ENCODE measurements at regions not wholly inside any gene's neighbourhood (a gene's known extent, or its start where the extent isn't known, plus 50 kb on each side); places are given as distances from the start of the nearest gene placed in this dataset.
"Not testable (repeated sequence)": the region's sequence is repeated elsewhere in the genome, so short reads cannot be mapped to it uniquely, and the experiment has no call there.

DNA sequence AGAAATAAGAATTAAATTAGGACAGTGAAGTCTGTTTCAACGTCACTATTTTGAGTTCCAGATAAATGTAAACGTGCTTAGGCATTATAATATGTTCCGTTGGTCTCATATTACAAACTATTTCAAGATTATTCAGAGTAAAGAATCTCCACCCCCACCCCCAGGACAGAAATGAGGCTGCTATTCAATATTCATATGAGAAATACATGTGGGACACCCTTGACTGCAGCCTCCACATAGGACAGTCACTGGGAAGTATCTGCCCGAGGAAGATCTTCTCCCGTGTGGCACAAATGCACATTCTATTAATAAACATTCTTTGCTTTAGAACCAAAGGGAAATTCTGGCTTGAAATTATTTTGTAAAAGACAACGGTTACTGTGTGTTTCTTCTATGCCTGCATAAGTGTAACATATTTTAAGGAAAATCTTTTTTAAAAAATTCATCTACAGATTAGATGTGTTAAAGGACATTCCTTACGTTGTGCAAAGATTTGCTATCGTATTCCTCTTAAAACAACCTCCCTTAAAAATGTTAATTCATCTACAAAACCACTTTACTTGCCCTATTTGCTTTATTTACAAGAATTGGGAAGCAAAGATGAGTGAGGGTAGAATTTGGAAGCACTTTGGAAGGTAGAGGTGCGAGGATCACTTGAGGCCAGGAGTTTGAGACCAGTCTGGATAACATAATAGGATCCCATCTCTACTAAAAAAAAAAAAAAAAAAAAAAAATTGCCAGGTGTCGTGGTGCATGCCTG, 148.3 kb upstream of the SOX14 start:
- no peak overlapping the region for H3K27ac Mint-ChIP-seq
- no peaks in the 10 kb centered on the region for H3K9me3 Mint-ChIP-seq
- H3K4me3 Mint-ChIP-seq, result no peak overlapping the region
- H3K36me3 Mint-ChIP-seq, result no peaks in the 10 kb centered on the region
- no peaks in the 10 kb centered on the region for H3K27me3 Mint-ChIP-seq
- no peaks in the 10 kb centered on the region for H3K4me1 Mint-ChIP-seq

DNA sequence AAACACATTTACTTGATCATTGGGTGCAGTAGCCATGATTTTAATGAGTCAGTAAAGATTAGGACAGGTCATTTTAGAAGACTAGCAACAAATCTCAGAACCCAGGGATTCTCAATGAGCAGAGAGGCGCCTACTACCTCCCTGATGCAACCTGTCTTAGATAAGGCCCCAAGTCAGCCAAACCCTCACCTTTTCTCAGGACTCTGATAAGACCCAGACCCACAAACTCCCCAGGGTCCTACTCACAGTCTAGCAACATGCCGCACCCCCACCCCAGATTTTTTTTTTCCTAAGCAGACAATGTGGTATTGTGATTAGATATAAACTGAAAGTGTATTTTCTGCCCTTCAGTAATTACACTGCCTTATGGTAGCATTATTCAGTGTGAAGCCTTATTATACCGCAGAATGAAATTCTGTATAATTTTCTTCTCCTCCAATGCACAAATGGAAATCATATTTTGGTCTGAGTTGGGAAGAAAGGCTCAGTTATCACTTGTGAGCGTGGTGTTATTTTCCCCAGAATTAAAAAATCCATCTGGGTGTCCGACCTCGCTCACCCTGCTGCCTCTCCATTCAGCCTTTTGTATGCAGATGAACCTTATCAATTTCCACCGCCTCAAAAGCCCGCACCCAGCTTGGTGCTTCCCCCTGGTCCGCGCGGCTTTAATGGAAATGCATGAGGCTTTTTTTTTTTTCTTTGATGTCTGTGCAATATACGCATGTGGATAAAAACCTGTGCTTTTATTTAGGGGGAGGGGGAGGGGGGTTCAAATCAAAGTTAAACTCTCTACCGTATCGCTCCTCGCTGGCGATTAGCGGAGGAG, 122.0 kb upstream of the SOX14 start:
- Mint-ChIP-seq H3K4me1 (no peaks in the 10 kb centered on the region), H3K27me3 (peaks cover 12% of the 10 kb centered on the region), H3K27ac (no peak overlapping the region), H3K36me3 (no peaks in the 10 kb centered on the region), H3K4me3 (no peak overlapping the region), H3K9me3 (peaks cover 10% of the 10 kb centered on the region)

DNA sequence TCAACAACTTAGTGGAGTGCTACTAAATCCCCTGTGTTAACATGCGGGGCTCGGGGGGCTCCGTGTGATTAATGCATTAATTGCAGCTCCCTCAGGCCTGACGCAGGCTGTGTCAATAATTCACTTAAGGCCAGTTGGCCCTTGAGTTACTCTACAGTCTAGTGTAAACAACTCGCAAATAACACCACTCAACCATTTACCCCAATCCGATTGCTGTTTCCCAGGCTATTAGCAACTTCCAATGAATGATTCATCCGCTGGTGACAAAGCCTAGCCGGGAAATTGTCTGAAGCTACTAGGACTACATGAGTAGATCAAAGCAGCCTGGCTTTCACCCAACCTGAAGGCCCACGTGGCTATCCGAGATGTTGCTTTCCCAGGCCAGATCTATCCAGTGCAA, 121.3 kb upstream of the SOX14 start:
- Mint-ChIP-seq H3K9me3 (peaks cover 10% of the 10 kb centered on the region), H3K27ac (no peak overlapping the region), H3K4me3 (no peak overlapping the region), H3K27me3 (peaks cover 14% of the 10 kb centered on the region), H3K4me1 (no peaks in the 10 kb centered on the region), H3K36me3 (no peaks in the 10 kb centered on the region)

DNA sequence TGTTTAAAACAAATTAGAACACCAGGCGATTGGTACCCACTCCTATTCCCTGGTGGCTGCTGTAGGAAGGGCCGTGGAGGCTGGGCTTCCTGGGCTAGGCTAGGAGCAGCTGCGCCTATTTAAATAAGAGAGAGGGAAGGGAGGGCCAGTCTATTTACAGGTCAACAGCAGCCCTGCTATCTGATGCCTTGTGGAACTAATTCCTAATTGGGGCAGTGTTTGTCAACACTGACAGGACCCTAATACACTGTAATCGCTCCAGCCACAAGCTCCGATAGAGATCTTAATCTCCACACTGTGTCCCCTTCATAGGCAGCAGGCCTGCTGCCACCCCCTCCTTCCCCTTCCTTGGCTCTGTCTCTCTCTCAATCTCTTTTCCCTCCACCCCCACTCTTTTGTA, 116.9 kb upstream of the SOX14 start:
- H3K9me3 Mint-ChIP-seq, result peaks cover 10% of the 10 kb centered on the region
- H3K27me3 Mint-ChIP-seq, result peaks cover 8% of the 10 kb centered on the region
- H3K27ac Mint-ChIP-seq, result no peak overlapping the region
- H3K4me3 Mint-ChIP-seq, result no peak overlapping the region
- H3K36me3 Mint-ChIP-seq, result no peaks in the 10 kb centered on the region
- no peaks in the 10 kb centered on the region for H3K4me1 Mint-ChIP-seq

DNA sequence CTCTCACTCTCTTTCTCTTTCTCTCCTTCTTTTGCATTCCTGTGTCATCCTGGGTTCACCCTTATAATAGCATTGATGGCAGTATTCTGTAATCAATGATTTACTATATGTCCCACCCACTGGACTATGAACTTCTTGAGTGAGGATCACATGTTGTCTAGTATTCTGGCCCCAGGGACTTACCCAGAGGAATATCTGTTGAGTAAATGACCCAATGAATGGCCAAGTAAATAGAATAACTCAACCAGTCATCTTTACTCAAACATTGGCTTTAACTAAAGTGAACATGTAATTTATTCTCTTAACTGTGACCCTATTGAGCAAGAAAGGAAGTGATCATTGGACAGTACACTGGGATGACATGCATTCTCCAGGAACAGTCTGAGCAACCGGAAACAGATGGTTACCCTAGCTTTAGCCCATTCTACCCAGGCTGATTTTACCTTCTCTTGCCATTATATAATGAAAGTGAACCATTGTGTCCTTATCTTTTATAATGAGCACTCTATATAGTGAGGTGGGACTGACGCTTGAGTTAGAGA, 94.5 kb upstream of the SOX14 start:
- no peak overlapping the region for H3K27ac Mint-ChIP-seq
- H3K4me3 Mint-ChIP-seq, result no peak overlapping the region
- H3K4me1 Mint-ChIP-seq, result no peaks in the 10 kb centered on the region
- H3K36me3 Mint-ChIP-seq, result no peaks in the 10 kb centered on the region
- peaks cover 12% of the 10 kb centered on the region for H3K9me3 Mint-ChIP-seq
- no peaks in the 10 kb centered on the region for H3K27me3 Mint-ChIP-seq

DNA sequence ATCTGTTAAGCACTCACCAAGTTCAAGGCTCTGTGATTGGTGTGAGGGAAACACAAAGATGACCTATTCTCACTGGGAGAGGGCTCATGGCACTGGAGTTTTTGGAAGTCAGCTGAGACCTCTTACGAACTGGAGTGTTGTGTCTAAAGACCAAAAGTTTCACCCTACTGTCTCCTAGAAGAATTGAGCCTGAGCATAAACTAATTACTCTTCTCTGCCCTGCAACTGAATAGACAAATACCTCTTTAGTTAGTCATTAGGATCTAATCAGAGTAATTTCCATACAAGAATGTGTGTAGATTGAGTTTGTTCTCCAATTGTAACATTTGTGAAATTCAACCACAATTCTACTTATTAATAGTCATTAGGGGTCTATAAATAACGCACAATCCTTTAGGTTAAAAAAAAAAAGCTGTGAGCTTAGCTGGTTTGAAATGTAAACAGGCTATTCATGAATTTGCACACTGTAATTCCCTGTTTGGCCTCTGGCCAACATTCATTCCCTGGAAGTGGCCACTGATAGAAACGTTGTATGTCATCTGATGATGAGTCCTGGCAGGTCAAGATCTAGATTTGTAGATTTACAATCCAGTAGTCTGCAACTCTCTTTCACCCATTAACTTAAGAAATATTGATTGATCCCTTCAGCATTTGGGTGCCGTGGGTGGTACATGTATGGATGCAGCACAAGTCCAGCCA, 76.8 kb upstream of the SOX14 start:
- no peak overlapping the region for H3K27ac Mint-ChIP-seq
- no peaks in the 10 kb centered on the region for H3K27me3 Mint-ChIP-seq
- H3K4me1 Mint-ChIP-seq, result no peaks in the 10 kb centered on the region
- no peak overlapping the region for H3K4me3 Mint-ChIP-seq
- no peaks in the 10 kb centered on the region for H3K36me3 Mint-ChIP-seq
- H3K9me3 Mint-ChIP-seq, result no peaks in the 10 kb centered on the region

DNA sequence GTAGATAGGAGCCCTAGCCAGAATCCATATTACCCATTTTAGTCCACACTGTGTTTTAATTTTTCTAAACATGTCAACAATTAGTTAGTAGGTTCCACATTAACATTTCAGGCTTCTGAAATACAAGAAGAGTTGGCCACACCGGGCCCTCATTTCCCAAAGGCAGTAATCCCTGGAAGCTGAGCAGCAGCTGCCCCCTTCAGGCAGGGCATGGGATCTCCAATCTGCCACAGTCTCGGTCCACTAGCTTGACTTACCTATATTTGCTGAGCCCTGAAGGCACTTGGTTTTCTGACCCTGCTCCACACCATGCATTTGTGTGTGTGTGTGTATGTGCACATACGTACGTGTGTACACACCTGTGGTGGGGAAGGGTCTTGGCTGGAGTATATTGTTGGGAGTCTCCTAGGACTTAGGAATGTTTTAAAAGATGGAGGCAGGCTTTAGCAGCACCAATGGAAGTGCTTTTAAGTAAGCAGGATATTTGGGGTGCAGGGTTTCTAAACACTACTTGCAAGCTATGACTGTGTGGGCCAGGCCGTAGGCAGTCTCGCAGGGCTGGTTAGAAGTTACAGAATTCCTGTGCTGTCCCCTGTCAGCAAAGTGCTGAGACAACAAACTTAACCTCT, 71.2 kb upstream of the SOX14 start:
- peaks cover 2% of the 10 kb centered on the region for H3K27me3 Mint-ChIP-seq
- no peaks in the 10 kb centered on the region for H3K36me3 Mint-ChIP-seq
- H3K9me3 Mint-ChIP-seq, result peaks cover 4% of the 10 kb centered on the region
- no peaks in the 10 kb centered on the region for H3K4me1 Mint-ChIP-seq
- H3K27ac Mint-ChIP-seq, result no peak overlapping the region
- H3K4me3 Mint-ChIP-seq, result no peak overlapping the region

DNA sequence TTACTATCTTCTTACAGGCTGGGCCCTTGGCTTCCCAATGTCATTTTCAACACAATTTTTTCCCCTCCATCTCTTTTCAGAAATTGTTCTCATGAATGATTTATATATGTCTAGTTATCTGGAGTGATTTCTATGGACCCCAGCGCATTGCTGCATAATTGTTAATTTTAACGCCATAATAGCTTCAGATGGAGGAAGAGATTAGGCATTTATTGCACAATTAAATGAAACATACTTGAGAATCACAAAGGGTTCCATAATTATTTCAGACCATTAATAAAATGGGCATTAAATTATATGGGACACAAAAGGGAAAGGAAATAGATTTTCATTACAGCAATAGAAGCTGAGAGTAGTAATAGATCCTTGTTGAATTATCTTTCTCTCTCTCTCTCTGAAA, 70.3 kb upstream of the SOX14 start:
- Mint-ChIP-seq H3K36me3 (no peaks in the 10 kb centered on the region), H3K4me1 (no peaks in the 10 kb centered on the region), H3K27me3 (peaks cover 2% of the 10 kb centered on the region), H3K4me3 (no peak overlapping the region), H3K27ac (no peak overlapping the region), H3K9me3 (peaks cover 4% of the 10 kb centered on the region)

DNA sequence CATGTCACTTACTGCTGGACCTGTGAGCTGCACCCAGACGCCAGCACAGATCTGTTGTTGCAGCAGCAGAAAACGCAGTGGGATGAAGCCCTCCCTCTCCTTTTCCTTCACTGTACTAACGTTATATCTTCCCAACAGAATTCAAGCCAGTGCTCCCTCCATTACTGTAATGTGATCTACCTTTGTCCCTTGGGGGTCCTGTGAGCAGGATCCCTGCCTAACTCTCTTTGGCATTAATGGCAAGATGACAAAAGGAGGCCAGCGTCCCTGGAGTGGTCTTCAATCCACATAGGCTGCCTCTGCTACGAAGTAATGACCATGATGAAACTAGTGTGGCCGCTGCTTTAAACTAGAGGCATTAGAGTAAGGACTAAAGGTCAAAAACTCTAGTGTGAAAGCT, 69.3 kb upstream of the SOX14 start:
- Mint-ChIP-seq H3K36me3 (no peaks in the 10 kb centered on the region), H3K9me3 (peaks cover 4% of the 10 kb centered on the region), H3K27ac (no peak overlapping the region)

DNA sequence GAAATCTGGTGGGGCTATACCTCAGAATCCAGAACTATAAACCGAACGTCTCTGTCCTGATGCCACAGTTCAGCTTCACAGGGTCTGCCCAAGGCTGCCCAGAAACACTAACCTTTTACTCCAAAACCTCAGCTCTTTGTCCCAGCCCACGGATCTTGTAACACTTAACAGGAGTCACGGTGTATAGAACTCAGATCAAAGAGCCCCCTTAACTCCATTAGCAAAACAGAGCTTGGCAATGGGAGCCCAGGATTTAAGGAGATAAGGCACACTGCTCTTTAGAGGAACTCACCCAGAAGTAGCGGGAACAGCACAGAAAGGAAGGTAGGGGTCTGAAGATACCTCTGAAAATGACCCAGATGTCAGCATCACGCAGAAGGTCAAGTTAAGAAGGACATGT, 68.8 kb upstream of the SOX14 start:
- Mint-ChIP-seq H3K27me3 (peaks cover 2% of the 10 kb centered on the region), H3K36me3 (no peaks in the 10 kb centered on the region), H3K9me3 (peaks cover 4% of the 10 kb centered on the region), H3K27ac (no peak overlapping the region), H3K4me3 (no peak overlapping the region), H3K4me1 (no peaks in the 10 kb centered on the region)

More for the DNA sequence above, 69.3 kb upstream of the SOX14 start:
- no peaks in the 10 kb centered on the region for H3K4me1 Mint-ChIP-seq
- peaks cover 2% of the 10 kb centered on the region for H3K27me3 Mint-ChIP-seq
- H3K4me3 Mint-ChIP-seq, result no peak overlapping the region

DNA sequence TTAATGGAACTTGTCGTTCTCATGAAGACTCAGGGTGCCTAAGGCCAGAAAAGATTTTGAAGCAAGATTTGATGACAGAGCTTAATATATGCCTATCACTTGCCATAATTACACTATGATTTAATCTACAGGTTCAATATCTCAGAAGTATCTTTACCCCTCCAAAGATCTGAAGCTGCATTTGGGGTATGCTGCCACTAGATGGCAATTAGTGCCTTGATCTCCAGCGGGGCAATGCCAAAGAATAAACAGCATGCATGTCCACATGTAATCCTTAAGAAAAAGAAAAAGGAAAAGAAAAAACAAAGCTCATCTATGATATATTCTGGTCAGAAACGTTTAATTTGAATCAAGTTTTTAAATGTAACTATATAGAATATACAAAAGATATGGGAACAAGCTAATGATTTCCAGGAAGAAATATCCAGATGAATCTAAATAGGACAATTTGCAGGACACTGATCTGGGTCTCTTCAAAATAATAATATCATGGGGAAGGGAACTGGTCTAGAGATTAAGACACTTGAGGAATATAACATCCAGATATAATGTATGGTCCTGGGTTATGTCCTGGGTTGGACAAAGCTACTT, 55.0 kb upstream of the SOX14 start:
- Mint-ChIP-seq H3K27me3 (peaks cover 3% of the 10 kb centered on the region), H3K27ac (no peak overlapping the region), H3K36me3 (no peaks in the 10 kb centered on the region), H3K4me3 (no peak overlapping the region), H3K4me1 (no peaks in the 10 kb centered on the region), H3K9me3 (peaks cover 13% of the 10 kb centered on the region)

DNA sequence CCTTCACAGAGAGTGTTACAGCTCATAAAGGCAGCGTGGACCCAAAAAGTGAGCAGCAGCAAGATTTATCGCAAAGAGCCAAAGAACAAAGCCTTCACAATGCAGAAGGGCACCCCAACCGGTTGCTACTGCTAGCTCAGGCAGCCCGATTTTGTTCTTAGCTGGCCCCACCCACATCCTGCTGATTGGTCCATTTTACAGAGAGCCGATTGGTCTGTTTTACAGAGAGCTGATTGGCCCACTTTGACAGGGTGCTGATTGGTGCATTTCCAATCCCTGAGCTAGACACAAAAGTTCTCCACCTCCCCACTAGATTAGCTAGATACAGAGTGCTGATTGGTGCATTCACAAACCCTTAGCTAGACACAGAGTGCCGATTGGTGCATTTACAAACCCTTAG, 50.1 kb upstream of the SOX14 start:
- not testable (repeated sequence) for H3K4me1 Mint-ChIP-seq, H3K27ac Mint-ChIP-seq, H3K4me3 Mint-ChIP-seq, H3K36me3 Mint-ChIP-seq, H3K27me3 Mint-ChIP-seq
- H3K9me3 Mint-ChIP-seq, result peaks cover 20% of the 10 kb centered on the region
